GM12878 (cell line): ENCODE measurements at regions not wholly inside any gene's neighbourhood (a gene's known extent, or its start where the extent isn't known, plus 50 kb on each side); places are given as distances from the start of the nearest gene placed in this dataset.
"Not testable (repeated sequence)": the region's sequence is repeated elsewhere in the genome, so short reads cannot be mapped to it uniquely, and the experiment has no call there.

Source experiments
- GABPA ChIP-seq: IDR thresholded peaks from 2 replicates; pipeline ENCODE4 v1.6.1; 2014; ENCODE audit warnings: antibody characterized with exemption, low read depth, mild to moderate bottlenecking, inconsistent platforms
- POLR2A ChIP-seq: IDR thresholded peaks from 2 replicates; pipeline ENCODE4 v1.6.1; 2011; ENCODE audit warnings: low read depth, mild to moderate bottlenecking, low read length
- POLR2AphosphoS5 ChIP-seq: IDR thresholded peaks from 2 replicates; pipeline ENCODE4 v1.6.1; 2011; ENCODE audit warnings: mild to moderate bottlenecking, low read length, inconsistent platforms

DNA sequence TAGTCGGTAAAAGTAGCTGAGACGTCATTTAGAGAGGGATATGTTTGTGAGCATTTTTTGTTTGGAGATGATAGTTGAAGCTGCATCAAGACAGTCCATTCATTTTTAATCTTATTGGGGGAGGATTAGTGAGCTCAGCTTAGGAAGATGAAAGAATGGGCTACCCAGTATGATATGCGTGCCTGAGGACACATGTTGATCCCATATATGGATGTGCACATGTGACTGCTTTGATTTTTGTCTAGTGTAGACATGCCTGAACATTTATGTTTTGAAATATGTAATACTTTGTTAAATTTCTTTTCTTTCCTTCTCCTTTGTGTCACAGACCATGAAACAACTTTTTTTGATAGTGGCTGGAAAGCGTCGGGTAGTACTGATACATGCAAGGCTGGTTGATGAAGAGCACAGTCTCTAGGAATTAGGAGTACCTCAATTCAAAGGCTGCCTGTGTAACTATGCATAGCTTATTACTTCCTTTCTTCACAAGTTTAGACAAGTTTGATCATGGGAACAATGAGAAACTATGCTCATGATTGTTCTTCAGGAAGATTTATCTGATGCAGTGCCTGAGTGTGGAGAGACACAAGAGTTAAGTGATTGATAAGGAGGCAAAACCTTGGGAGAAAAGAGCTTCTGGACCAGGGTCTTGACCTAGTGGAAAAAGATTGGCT, 62.1 kb upstream of the NUTM2F start:
- TF ChIP-seq GABPA, POLR2A, POLR2AphosphoS5: not testable (repeated sequence)
